Endothelial cell (in vitro differentiated cells): ENCODE measurements at regions not wholly inside any gene's neighbourhood (a gene's known extent, or its start where the extent isn't known, plus 50 kb on each side); places are given as distances from the start of the nearest gene placed in this dataset.

Source experiments
- DNase-seq: peaks from one replicate; pipeline ENCODE4 v3.0.0; 2021; ENCODE audit warnings: low spot score
- H3K27ac Mint-ChIP-seq: one replicate; pipeline ENCODE4 v1.8.0; 2021; ENCODE audit warnings: mixed read lengths, inconsistent platforms; ENCODE audit not compliant: unreplicated experiment
- H3K27me3 Mint-ChIP-seq: one replicate; pipeline ENCODE4 v1.8.0; 2021; ENCODE audit warnings: mild to moderate bottlenecking, moderate library complexity, mixed read lengths, inconsistent platforms; ENCODE audit not compliant: unreplicated experiment
- H3K36me3 Mint-ChIP-seq: one replicate; pipeline ENCODE4 v1.8.0; 2021; ENCODE audit warnings: mild to moderate bottlenecking, low read depth, mixed read lengths, inconsistent platforms; ENCODE audit not compliant: unreplicated experiment
- H3K4me1 Mint-ChIP-seq: one replicate; pipeline ENCODE4 v1.8.0; 2021; ENCODE audit warnings: mild to moderate bottlenecking, mixed read lengths, inconsistent platforms; ENCODE audit not compliant: unreplicated experiment
- H3K4me3 Mint-ChIP-seq: one replicate; pipeline ENCODE4 v1.8.0; 2021; ENCODE audit warnings: mild to moderate bottlenecking, mixed read lengths, inconsistent platforms; ENCODE audit not compliant: unreplicated experiment
- H3K9me3 Mint-ChIP-seq: one replicate; pipeline ENCODE4 v1.8.0; 2021; ENCODE audit warnings: mixed read lengths, inconsistent platforms; ENCODE audit not compliant: unreplicated experiment
- CTCF ChIP-seq: fragments of 200-600 bp; sonication (generic); IDR thresholded peaks from one replicate; pipeline ENCODE4 v1.5.0; 2021; ENCODE audit warnings: antibody characterized with exemption; ENCODE audit not compliant: unreplicated experiment

- no peaks in the 10 kb centered on the region for H3K4me1 Mint-ChIP-seq
- no peak overlapping the region for H3K27ac Mint-ChIP-seq
- no peak for DNase-seq
- H3K27me3 Mint-ChIP-seq, result no peaks in the 10 kb centered on the region
- TF ChIP-seq CTCF, result no peak
- H3K9me3 Mint-ChIP-seq, result no peaks in the 10 kb centered on the region
- H3K36me3 Mint-ChIP-seq, result no peaks in the 10 kb centered on the region
- no peak overlapping the region for H3K4me3 Mint-ChIP-seq
Observed at GRCh38 chr20:11794525-11794924, 123.2 kb upstream of the BTBD3 start.

DNA sequence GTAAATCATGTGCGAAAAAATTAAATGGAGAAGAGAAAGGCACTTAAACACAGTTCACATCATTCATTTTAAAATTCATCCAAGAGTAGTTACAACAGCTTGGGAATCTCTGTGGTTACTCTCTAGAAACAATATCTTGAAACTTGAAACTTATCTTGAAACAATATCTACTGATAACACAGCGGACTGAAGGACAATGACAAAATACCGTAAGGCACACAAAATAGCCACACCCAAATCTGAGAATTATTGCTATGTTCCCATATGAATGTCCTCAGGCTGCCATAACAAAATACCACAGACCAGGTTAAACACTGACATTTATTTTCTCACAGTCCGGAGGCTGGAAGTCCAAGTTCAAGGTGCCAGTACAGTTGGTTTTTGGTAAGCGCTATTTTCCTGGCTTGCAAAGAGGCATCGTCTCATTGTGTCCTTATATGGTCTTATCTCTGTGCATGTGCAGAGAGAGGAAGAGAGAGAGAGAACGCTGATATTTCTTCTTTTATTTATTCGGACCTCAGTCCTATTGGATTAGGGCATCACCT, 122.5 kb upstream of the BTBD3 start:
- Mint-ChIP-seq H3K4me1 (no peaks in the 10 kb centered on the region), H3K27ac (no peak overlapping the region), H3K27me3 (no peaks in the 10 kb centered on the region), H3K4me3 (no peak overlapping the region), H3K9me3 (no peaks in the 10 kb centered on the region), H3K36me3 (no peaks in the 10 kb centered on the region)
- no peak for DNase-seq
- TF ChIP-seq CTCF, result no peak

- Mint-ChIP-seq H3K9me3 (no peaks in the 10 kb centered on the region), H3K4me3 (no peak overlapping the region), H3K27me3 (no peaks in the 10 kb centered on the region), H3K36me3 (no peaks in the 10 kb centered on the region), H3K27ac (no peak overlapping the region), H3K4me1 (no peaks in the 10 kb centered on the region)
- no peak for DNase-seq
- no peak for TF ChIP-seq CTCF
Observed at GRCh38 chr20:11796026-11796425, 121.7 kb upstream of the BTBD3 start.

DNA sequence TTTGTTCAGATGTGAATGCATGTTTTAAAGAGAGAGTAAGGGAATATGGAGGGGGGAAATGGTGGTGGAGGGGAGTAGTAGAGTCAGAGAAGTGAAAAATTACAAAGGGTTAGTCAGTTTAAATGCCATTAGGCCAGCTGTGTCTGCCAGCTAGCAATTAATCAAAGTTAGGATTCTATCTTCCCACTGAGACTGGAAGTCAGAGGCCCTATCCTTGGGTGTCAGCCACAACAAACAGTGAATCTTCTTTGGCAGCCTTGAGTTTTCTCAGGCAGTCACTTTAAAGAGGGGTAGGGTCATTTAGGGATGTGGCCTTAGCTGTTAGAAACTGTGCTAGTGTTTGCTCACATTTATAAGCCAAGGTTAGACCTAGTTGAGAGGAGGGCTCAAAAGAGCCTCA, 120.5 kb upstream of the BTBD3 start:
- DNase-seq, result no peak
- Mint-ChIP-seq H3K36me3 (no peaks in the 10 kb centered on the region), H3K9me3 (no peaks in the 10 kb centered on the region), H3K4me3 (no peak overlapping the region), H3K27ac (no peak overlapping the region), H3K4me1 (no peaks in the 10 kb centered on the region), H3K27me3 (no peaks in the 10 kb centered on the region)
- no peak for TF ChIP-seq CTCF

- H3K9me3 Mint-ChIP-seq, result no peaks in the 10 kb centered on the region
- no peak overlapping the region for H3K27ac Mint-ChIP-seq
- TF ChIP-seq CTCF, result no peak
- no peaks in the 10 kb centered on the region for H3K36me3 Mint-ChIP-seq
- DNase-seq, result no peak
- H3K27me3 Mint-ChIP-seq, result no peaks in the 10 kb centered on the region
- no peak overlapping the region for H3K4me3 Mint-ChIP-seq
- no peaks in the 10 kb centered on the region for H3K4me1 Mint-ChIP-seq
Observed at GRCh38 chr20:11799281-11799684, 118.4 kb upstream of the BTBD3 start.
